ENCODE measurements at regions not wholly inside any gene's neighbourhood (a gene's known extent, or its start where the extent isn't known, plus 50 kb on each side); places are given as distances from the start of the nearest gene placed in this dataset.

DNA sequence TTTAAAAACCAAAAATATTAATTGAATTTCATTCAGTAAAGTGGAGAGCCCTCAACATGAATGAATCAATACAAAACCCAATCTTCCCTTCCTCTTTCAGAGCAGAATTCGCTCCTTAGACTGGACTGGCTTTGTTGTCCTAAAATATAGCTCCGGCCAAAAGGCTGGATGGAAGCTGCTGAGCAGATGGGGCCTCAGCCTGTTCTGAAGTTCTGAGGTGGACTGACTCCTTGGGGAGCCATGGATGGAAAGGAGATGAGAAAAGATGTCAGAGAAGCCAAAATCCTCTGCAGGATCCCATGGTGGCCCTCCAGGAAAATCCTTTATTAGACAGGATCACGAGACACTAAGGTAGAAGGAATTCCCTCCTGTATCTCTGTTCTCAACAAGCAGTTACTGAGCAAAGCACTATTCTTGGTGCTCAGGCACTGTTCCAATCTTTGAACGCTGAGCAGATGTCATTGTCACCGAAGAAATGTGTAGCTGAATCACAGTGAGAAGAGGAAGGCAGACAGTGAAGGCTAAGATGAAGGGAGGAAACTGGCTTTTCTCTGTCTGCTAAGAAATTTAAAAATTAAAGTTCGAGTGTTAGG lies 122.0 kb downstream of the SEMA6D start:
- no peak overlapping the region for H3K27ac ChIP-seq (ENCODE audit: low read depth, low read length, poor library complexity, severe bottlenecking)
- H3K9me2 ChIP-seq (ENCODE audit: insufficient read depth, low read length): no peaks in the 10 kb centered on the region
- H3K4me3 ChIP-seq (ENCODE audit: low read depth, low read length, poor library complexity, severe bottlenecking): no peak overlapping the region
- no peak overlapping the region for H2AFZ ChIP-seq (ENCODE audit: low read length)
- intact Hi-C loops (cut with micrococcal nuclease; ENCODE audit: unreplicated experiment): no loop called here
- H3K79me2 ChIP-seq (ENCODE audit: insufficient read depth, low read depth, low read length): no peaks in the 10 kb centered on the region
- no peak for DNase-seq (ENCODE audit: low spot score)
- no peaks in the 10 kb centered on the region for H3K4me1 ChIP-seq (ENCODE audit: insufficient read depth, low read length, poor library complexity, severe bottlenecking)
- no peak overlapping the region for H3K4me2 ChIP-seq (ENCODE audit: low read length)
- ChIA-PET POLR2A (no interaction called here), CTCF (ENCODE audit: unreplicated experiment) (no interaction called here)
- H3K9me3 ChIP-seq (ENCODE audit: low read length): no peaks in the 10 kb centered on the region
- no peaks in the 10 kb centered on the region for H4K20me1 ChIP-seq (ENCODE audit: insufficient read depth, low read length)
- TF ChIP-seq, protein P1, sequence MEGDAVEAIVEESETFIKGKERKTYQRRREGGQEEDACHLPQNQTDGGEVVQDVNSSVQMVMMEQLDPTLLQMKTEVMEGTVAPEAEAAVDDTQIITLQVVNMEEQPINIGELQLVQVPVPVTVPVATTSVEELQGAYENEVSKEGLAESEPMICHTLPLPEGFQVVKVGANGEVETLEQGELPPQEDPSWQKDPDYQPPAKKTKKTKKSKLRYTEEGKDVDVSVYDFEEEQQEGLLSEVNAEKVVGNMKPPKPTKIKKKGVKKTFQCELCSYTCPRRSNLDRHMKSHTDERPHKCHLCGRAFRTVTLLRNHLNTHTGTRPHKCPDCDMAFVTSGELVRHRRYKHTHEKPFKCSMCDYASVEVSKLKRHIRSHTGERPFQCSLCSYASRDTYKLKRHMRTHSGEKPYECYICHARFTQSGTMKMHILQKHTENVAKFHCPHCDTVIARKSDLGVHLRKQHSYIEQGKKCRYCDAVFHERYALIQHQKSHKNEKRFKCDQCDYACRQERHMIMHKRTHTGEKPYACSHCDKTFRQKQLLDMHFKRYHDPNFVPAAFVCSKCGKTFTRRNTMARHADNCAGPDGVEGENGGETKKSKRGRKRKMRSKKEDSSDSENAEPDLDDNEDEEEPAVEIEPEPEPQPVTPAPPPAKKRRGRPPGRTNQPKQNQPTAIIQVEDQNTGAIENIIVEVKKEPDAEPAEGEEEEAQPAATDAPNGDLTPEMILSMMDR (conservative IDR thresholded peaks at IDR 0.05; ENCODE audit: low read length): no peak
- TF ChIP-seq EZH2phosphoT487 (IDR thresholded peaks at IDR 0.05; ENCODE audit: borderline replicate concordance, low read depth, low read length): no peak
- no TSS peak for BruUV-seq (replicated peaks)
- H3K36me3 ChIP-seq (ENCODE audit: insufficient read depth, low read length): no peaks in the 10 kb centered on the region

DNA sequence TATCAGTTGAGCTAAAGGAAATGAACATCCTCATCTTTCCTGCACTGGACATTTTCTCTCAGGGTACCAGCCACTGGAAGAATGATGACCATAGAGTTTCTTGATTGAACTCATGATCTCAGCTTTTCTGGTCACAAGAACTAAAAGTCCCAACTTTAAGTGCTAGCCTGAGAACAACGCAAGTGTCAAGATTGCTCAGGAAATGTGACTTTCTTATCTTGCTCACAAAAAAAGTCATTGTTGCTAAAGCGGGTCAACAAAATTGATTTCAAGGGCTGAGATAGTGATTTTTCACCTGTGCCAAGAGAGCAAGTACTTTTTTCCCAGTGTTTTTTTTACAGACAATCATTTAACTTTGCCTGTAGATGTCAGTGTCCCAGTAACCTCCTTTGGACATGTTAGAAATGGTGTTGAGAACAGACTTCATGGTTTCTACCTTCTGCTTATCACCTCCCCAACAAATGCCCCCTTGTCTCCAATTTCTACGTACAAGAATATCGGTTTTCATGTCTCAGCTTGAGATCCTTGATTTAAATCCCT lies 125.9 kb downstream of the SEMA6D start:
- CTCF ChIA-PET (ENCODE audit: unreplicated experiment): no interaction called here
- POLR2A ChIA-PET: interaction anchor here (0.5 kb wide), 1 partner anchor 9 kb away, joined by 3 read pairs; no protein-coding TSS in a partner anchor

DNA sequence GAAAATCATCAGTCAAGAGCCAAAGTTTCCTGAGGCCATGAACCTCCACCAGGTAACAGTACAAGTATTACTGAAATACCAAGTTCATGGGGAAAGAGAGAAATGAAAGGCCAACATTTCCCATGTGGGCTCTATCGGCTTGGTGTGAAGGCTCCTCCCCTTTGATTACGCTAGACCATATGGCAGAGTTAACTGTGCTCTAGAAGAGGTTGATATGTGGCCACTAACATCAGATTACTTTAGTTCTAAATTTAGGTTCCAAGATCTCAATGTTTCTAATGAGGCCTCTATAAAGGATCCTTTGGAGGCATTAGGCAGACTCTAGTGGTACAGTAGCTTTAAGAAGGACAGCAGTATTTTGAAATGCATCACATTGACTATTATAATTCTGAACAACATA lies 127.1 kb downstream of the SEMA6D start:
- DNase-seq (ENCODE audit: low spot score): no peak
- Histone ChIP-seq H2AFZ (ENCODE audit: low read length) (no peak overlapping the region), H3K9me2 (ENCODE audit: insufficient read depth, low read length) (no peaks in the 10 kb centered on the region), H4K20me1 (ENCODE audit: insufficient read depth, low read length) (no peaks in the 10 kb centered on the region), H3K36me3 (ENCODE audit: insufficient read depth, low read length) (no peaks in the 10 kb centered on the region), H3K4me2 (ENCODE audit: low read length) (no peak overlapping the region), H3K4me1 (ENCODE audit: insufficient read depth, low read length, poor library complexity, severe bottlenecking) (no peaks in the 10 kb centered on the region), H3K4me3 (ENCODE audit: low read depth, low read length, poor library complexity, severe bottlenecking) (no peak overlapping the region), H3K27ac (ENCODE audit: low read depth, low read length, poor library complexity, severe bottlenecking) (no peak overlapping the region), H3K9me3 (ENCODE audit: low read length) (no peaks in the 10 kb centered on the region), H3K79me2 (ENCODE audit: insufficient read depth, low read depth, low read length) (no peaks in the 10 kb centered on the region)
- intact Hi-C loops (cut with micrococcal nuclease; ENCODE audit: unreplicated experiment): no loop called here
- no peak for TF ChIP-seq EZH2phosphoT487 (IDR thresholded peaks at IDR 0.05; ENCODE audit: borderline replicate concordance, low read depth, low read length)
- TF ChIP-seq, protein P1 (conservative IDR thresholded peaks at IDR 0.05; ENCODE audit: low read length): no peak
- no TSS peak for BruUV-seq (replicated peaks)
- POLR2A ChIA-PET: no interaction called here
- CTCF ChIA-PET (ENCODE audit: unreplicated experiment): no interaction called here

More for the DNA sequence above, 125.9 kb downstream of the SEMA6D start:
- no peak overlapping the region for H3K27ac ChIP-seq (ENCODE audit: low read depth, low read length, poor library complexity, severe bottlenecking)
- H4K20me1 ChIP-seq (ENCODE audit: insufficient read depth, low read length): no peaks in the 10 kb centered on the region
- BruUV-seq (replicated peaks): no TSS peak
- DNase-seq (ENCODE audit: low spot score): no peak
- intact Hi-C loops (cut with micrococcal nuclease; ENCODE audit: unreplicated experiment): no loop called here
- no peaks in the 10 kb centered on the region for H3K79me2 ChIP-seq (ENCODE audit: insufficient read depth, low read depth, low read length)
- H3K36me3 ChIP-seq (ENCODE audit: insufficient read depth, low read length): no peaks in the 10 kb centered on the region
- TF ChIP-seq, protein P1 (conservative IDR thresholded peaks at IDR 0.05; ENCODE audit: low read length): no peak
- TF ChIP-seq EZH2phosphoT487 (IDR thresholded peaks at IDR 0.05; ENCODE audit: borderline replicate concordance, low read depth, low read length): no peak
- no peak overlapping the region for H3K4me2 ChIP-seq (ENCODE audit: low read length)
- no peaks in the 10 kb centered on the region for H3K9me3 ChIP-seq (ENCODE audit: low read length)
- H3K9me2 ChIP-seq (ENCODE audit: insufficient read depth, low read length): no peaks in the 10 kb centered on the region
- no peak overlapping the region for H3K4me3 ChIP-seq (ENCODE audit: low read depth, low read length, poor library complexity, severe bottlenecking)
- no peaks in the 10 kb centered on the region for H3K4me1 ChIP-seq (ENCODE audit: insufficient read depth, low read length, poor library complexity, severe bottlenecking)
- H2AFZ ChIP-seq (ENCODE audit: low read length): no peak overlapping the region

Measured in OCI-LY7 (cell line).